CD4-positive, alpha-beta T cell (primary cell): ENCODE measurements at regions not wholly inside any gene's neighbourhood (a gene's known extent, or its start where the extent isn't known, plus 50 kb on each side); places are given as distances from the start of the nearest gene placed in this dataset.

Experiments
- ATAC-seq: fragments of 200-7000 bp; cut with Tn5 transposase; one replicate; pipeline ENCODE4 v1.10.0; 2022; ENCODE audit warnings: mild to moderate bottlenecking; ENCODE audit not compliant: poor library complexity
- CTCF ChIA-PET: fragments of 350-600 bp; sonication (Branson Sonifier 250); formaldehyde crosslinking; loops from one replicate; lab custom pipeline; 2021; ENCODE audit warnings: antibody characterized with exemption, inconsistent platforms; lab: Charles Lee
- POLR2A ChIA-PET: fragments of 350-600 bp; sonication (Branson Sonifier 250); formaldehyde crosslinking; loops from one replicate; lab custom pipeline; 2021; ENCODE audit warnings: antibody characterized with exemption, inconsistent platforms; lab: Charles Lee
- DNase-seq, 14 experiments: peaks; one replicate each; pipeline ENCODE4 v3.0.0-alpha.2; 2013 to 2020; ENCODE audit warnings: mixed read lengths in 2 of 14
- H3K27ac ChIP-seq, 2 donors: one replicate each; pipeline versions ENCODE4 v1.5.1 to v1.7.0; 2013; ENCODE audit warnings: low read length in 2 of 2, low read depth in 1 of 2, mild to moderate bottlenecking in 1 of 2
- H3K27me3 ChIP-seq, 2 experiments: 1 replicate in 1 of 2; 2 replicates in 1 of 2; pipeline versions ENCODE4 v1.6.1 to v1.7.0; 2013; ENCODE audit warnings: low read length in 2 of 2, control low read depth in 1 of 2, mild to moderate bottlenecking in 1 of 2, moderate library complexity in 1 of 2; ENCODE audit not compliant: insufficient read depth in 2 of 2, control insufficient read depth in 1 of 2
- H3K36me3 ChIP-seq: one replicate; pipeline ENCODE4 v1.6.1; 2013; ENCODE audit warnings: low read length, control low read depth; ENCODE audit not compliant: insufficient read depth
- H3K4me1 ChIP-seq: one replicate; pipeline ENCODE4 v1.6.1; 2013; ENCODE audit warnings: low read length, control low read depth; ENCODE audit not compliant: insufficient read depth
- H3K4me3 ChIP-seq: one replicate; pipeline ENCODE4 v1.5.1; 2013; ENCODE audit warnings: mild to moderate bottlenecking, low read length, moderate library complexity
- H3K9me3 ChIP-seq, 2 experiments: 1 replicate in 1 of 2; 2 replicates in 1 of 2; pipeline versions ENCODE4 v1.6.1 to v1.7.0; 2013; ENCODE audit warnings: low read length in 2 of 2, mild to moderate bottlenecking in 2 of 2, control low read depth in 1 of 2, moderate library complexity in 1 of 2; ENCODE audit not compliant: control insufficient read depth in 1 of 2, insufficient read depth in 1 of 2
- H3K27ac Mint-ChIP-seq: one replicate; pipeline ENCODE4 v1.8.0; 2020; ENCODE audit warnings: mixed read lengths
- H3K27me3 Mint-ChIP-seq: one replicate; pipeline ENCODE4 v1.8.0; 2021; ENCODE audit warnings: mixed read lengths
- H3K36me3 Mint-ChIP-seq: one replicate; pipeline ENCODE4 v1.8.0; 2021; ENCODE audit warnings: low read depth, mixed read lengths
- H3K4me1 Mint-ChIP-seq: one replicate; pipeline ENCODE4 v1.8.0; 2021; ENCODE audit warnings: low read depth, mixed read lengths
- H3K4me3 Mint-ChIP-seq: one replicate; pipeline ENCODE4 v1.8.0; 2020; ENCODE audit warnings: mild to moderate bottlenecking, mixed read lengths
- H3K9me3 Mint-ChIP-seq: one replicate; pipeline ENCODE4 v1.8.0; 2020; ENCODE audit warnings: mixed read lengths
- CTCF ChIP-seq: fragments of 200-600 bp; IDR thresholded peaks from one replicate; pipeline ENCODE4 v1.8.0; 2022; ENCODE audit warnings: antibody characterized with exemption, mild to moderate bottlenecking
- intact Hi-C, 2 experiments: fragments of 100-400 bp; cut with DNase I in 1 of 2; cut with micrococcal nuclease in 1 of 2; formaldehyde crosslinking; loops; one replicate each; pipeline versions ENCODE4 v1.15.1 to v1.9.0; 2023 to 2025; cut with DNase I, micrococcal nuclease

GRCh38 chr13:106056851-106057250, 478.6 kb downstream of the EFNB2 start:
- POLR2A ChIA-PET = no interaction called here
- H3K27me3 Mint-ChIP-seq = peaks cover 3% of the 10 kb centered on the region

GRCh38 chr13:106052200-106052767, 483.2 kb downstream of the EFNB2 start:
- intact Hi-C loops = no loop called here
- peaks cover 6% of the 10 kb centered on the region for H3K27me3 Mint-ChIP-seq
- ATAC-seq (no peak), DNase-seq (no peak)
- H3K9me3 Mint-ChIP-seq = no peaks in the 10 kb centered on the region
- H3K4me3 ChIP-seq = no peak overlapping the region
- H3K36me3 Mint-ChIP-seq = no peaks in the 10 kb centered on the region
- H3K4me1 Mint-ChIP-seq = no peaks in the 10 kb centered on the region
- CTCF ChIA-PET = no interaction called here
- H3K27ac ChIP-seq = no peak overlapping the region
- no peak overlapping the region for H3K27ac Mint-ChIP-seq
- no peak overlapping the region for H3K4me3 Mint-ChIP-seq
- POLR2A ChIA-PET = no interaction called here
- no peaks in the 10 kb centered on the region for H3K36me3 ChIP-seq
- H3K27me3 ChIP-seq = no peaks in the 10 kb centered on the region
- TF ChIP-seq CTCF = no peak
- no peaks in the 10 kb centered on the region for H3K4me1 ChIP-seq
- H3K9me3 ChIP-seq = no peaks in the 10 kb centered on the region

More at GRCh38 chr13:106056851-106057250, 478.6 kb downstream of the EFNB2 start:
- no peak overlapping the region for H3K27ac Mint-ChIP-seq
- no peaks in the 10 kb centered on the region for H3K4me1 ChIP-seq
- ATAC-seq = no peak
- H3K9me3 Mint-ChIP-seq = no peaks in the 10 kb centered on the region
- H3K27ac ChIP-seq = no peak overlapping the region
- no peaks in the 10 kb centered on the region for H3K36me3 Mint-ChIP-seq
- CTCF ChIA-PET = no interaction called here
- intact Hi-C loops = no loop called here
- no peak overlapping the region for H3K4me3 ChIP-seq
- peaks cover 0 to 2% of the 10 kb centered on the region in 2 experiments for H3K9me3 ChIP-seq
- no peaks in the 10 kb centered on the region for H3K4me1 Mint-ChIP-seq
- no peak for TF ChIP-seq CTCF
- no peaks in the 10 kb centered on the region for H3K27me3 ChIP-seq
- no peak overlapping the region for H3K4me3 Mint-ChIP-seq
- no peak for DNase-seq
- H3K36me3 ChIP-seq = no peaks in the 10 kb centered on the region

GRCh38 chr13:106049171-106049570, 486.3 kb downstream of the EFNB2 start:
- Histone ChIP-seq H3K27ac (no peak overlapping the region), H3K36me3 (no peaks in the 10 kb centered on the region), H3K9me3 (no peaks in the 10 kb centered on the region), H3K4me3 (no peak overlapping the region), H3K27me3 (no peaks in the 10 kb centered on the region), H3K4me1 (no peaks in the 10 kb centered on the region)
- no peak for ATAC-seq
- H3K4me1 Mint-ChIP-seq = no peaks in the 10 kb centered on the region
- H3K4me3 Mint-ChIP-seq = no peak overlapping the region
- ChIA-PET CTCF (no interaction called here), POLR2A (no interaction called here)
- no peak overlapping the region for H3K27ac Mint-ChIP-seq
- DNase-seq = no peak
- no peak for TF ChIP-seq CTCF
- H3K36me3 Mint-ChIP-seq = no peaks in the 10 kb centered on the region
- intact Hi-C loops = no loop called here
- peaks cover 2% of the 10 kb centered on the region for H3K9me3 Mint-ChIP-seq
- H3K27me3 Mint-ChIP-seq = peaks cover 6% of the 10 kb centered on the region
